ENCODE measurements at regions not wholly inside any gene's neighbourhood (a gene's known extent, or its start where the extent isn't known, plus 50 kb on each side); places are given as distances from the start of the nearest gene placed in this dataset.

GRCh38 chr2:20120569-20121416 is 69.4 kb upstream of the LAPTM4A start:
- WGBS, 2 donors, result 84 to 89% methylated on average over 10 of the region's 10 CpGs
- H3K9me3 ChIP-seq, result no peaks in the 10 kb centered on the region
- H3K27ac ChIP-seq, result no peak overlapping the region
- TF ChIP-seq CTCF (IDR thresholded peaks at IDR 0.05), result no peak
- no peak for TF ChIP-seq POLR2A (IDR thresholded peaks at IDR 0.05)
- no peak for TF ChIP-seq EP300 (IDR thresholded peaks at IDR 0.05)
- TF ChIP-seq POLR2AphosphoS5 (IDR thresholded peaks at IDR 0.05), result no peak
- no peak for DNase-seq
- no peaks in the 10 kb centered on the region for H3K4me1 ChIP-seq
- no peaks in the 10 kb centered on the region for H3K27me3 ChIP-seq
- no peak overlapping the region for H3K4me3 ChIP-seq
- intact Hi-C loops (cut with DNase I), result no loop called here
- no peaks in the 10 kb centered on the region for H3K36me3 ChIP-seq

- TF ChIP-seq POLR2AphosphoS5 (IDR thresholded peaks at IDR 0.05) (no peak), POLR2A (IDR thresholded peaks at IDR 0.05) (no peak), EP300 (IDR thresholded peaks at IDR 0.05) (no peak), CTCF (IDR thresholded peaks at IDR 0.05) (no peak)
- no peak for DNase-seq
- Histone ChIP-seq H3K9me3 (no peaks in the 10 kb centered on the region), H3K4me1 (no peaks in the 10 kb centered on the region), H3K27ac (no peak overlapping the region), H3K4me3 (no peak overlapping the region), H3K36me3 (no peaks in the 10 kb centered on the region), H3K27me3 (no peaks in the 10 kb centered on the region)
- intact Hi-C loops (cut with DNase I), result no loop called here
- 83 to 88% methylated on average over 8 of the region's 8 CpGs for WGBS, 2 donors
These were observed 66.6 kb upstream of the LAPTM4A start for GRCh38 chr2:20118051-20118450.

- no peak overlapping the region for H3K27ac ChIP-seq
- WGBS, 2 donors, result 45 to 69% methylated on average over 4 of the region's 4 CpGs
- intact Hi-C loops (cut with DNase I), result no loop called here
- no peak overlapping the region for H3K4me3 ChIP-seq
- H3K4me1 ChIP-seq, result no peaks in the 10 kb centered on the region
- no peak for TF ChIP-seq POLR2A (IDR thresholded peaks at IDR 0.05)
- TF ChIP-seq CTCF (IDR thresholded peaks at IDR 0.05), result no peak
- no peak for TF ChIP-seq POLR2AphosphoS5 (IDR thresholded peaks at IDR 0.05)
- no peak for TF ChIP-seq EP300 (IDR thresholded peaks at IDR 0.05)
- no peaks in the 10 kb centered on the region for H3K9me3 ChIP-seq
- no peaks in the 10 kb centered on the region for H3K36me3 ChIP-seq
- no peak for DNase-seq
- H3K27me3 ChIP-seq, result no peaks in the 10 kb centered on the region
These were observed 64.5 kb upstream of the LAPTM4A start for GRCh38 chr2:20115902-20116301.

GRCh38 chr2:20115374-20115773 is 63.9 kb upstream of the LAPTM4A start:
- intact Hi-C loops (cut with DNase I), result no loop called here
- Histone ChIP-seq H3K27ac (no peak overlapping the region), H3K4me3 (no peak overlapping the region), H3K36me3 (no peaks in the 10 kb centered on the region), H3K9me3 (no peaks in the 10 kb centered on the region), H3K27me3 (no peaks in the 10 kb centered on the region), H3K4me1 (no peaks in the 10 kb centered on the region)
- WGBS, 2 donors, result 84 to 90% methylated on average over 2 of the region's 2 CpGs
- TF ChIP-seq EP300 (IDR thresholded peaks at IDR 0.05) (no peak), POLR2A (IDR thresholded peaks at IDR 0.05) (no peak), CTCF (IDR thresholded peaks at IDR 0.05) (no peak), POLR2AphosphoS5 (IDR thresholded peaks at IDR 0.05) (no peak)
- DNase-seq, result no peak

All from sigmoid colon (tissue), 6 donors.